ENCODE measurements at regions not wholly inside any gene's neighbourhood (a gene's known extent, or its start where the extent isn't known, plus 50 kb on each side); places are given as distances from the start of the nearest gene placed in this dataset.
"Not testable (repeated sequence)": the region's sequence is repeated elsewhere in the genome, so short reads cannot be mapped to it uniquely, and the experiment has no call there.

DNA sequence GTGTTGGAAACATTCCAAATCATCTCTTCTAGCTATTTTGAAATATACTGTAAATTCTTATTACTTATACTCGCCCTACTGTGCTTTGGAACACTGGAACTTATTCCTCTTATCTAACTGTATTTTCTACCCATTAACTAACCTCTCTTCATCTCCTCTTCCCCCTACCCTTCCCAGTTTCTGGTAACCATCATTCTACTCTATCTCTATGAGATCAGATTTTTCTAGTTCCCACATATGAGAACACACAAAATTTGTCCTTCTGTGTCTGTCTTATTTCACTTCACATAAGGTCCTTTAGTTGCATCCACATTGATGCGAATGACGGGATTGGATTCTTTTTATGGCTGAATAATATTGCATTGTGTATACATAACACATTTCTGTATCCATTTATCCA is 1003.8 kb upstream of the INTU start:
- DNase-seq = no peak

DNA sequence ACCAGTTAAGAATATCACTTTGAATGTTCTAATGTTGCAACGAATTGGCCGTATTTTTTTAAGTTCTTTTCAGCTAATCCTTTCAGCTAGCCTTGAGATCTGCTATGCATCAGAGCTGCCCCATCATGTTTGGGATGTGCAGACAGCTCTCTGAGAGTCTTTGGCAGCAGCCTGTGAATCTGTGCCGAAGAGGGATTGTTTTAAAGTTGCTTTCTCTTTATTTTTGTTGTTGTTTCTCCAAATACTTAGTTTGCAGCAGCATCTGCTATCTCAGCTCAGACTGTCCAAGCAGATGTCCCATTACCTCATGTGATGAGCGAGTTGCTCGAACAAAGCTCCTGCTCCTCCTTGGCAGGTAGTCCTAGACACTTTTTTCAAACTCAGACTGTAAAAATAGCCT is 1002.5 kb upstream of the INTU start:
- no peak for DNase-seq

DNA sequence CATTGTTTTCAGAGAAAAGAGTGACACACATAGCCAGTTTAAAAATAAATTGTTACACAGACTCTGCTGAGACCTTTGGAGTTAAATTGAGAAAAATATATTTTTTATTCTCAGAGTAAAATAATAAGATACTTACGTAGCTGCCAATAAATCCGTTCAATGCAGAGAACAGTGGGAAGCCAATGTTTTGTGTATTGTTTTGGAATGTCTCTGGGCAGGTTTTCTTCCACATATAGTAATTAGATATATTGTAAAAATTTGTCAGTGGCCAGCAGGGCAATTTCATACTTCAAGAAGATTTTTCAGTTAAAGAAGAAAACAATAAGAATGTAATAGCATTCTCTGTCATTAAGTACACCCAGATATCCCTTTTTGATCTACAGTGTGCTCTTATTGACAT is 999.5 kb upstream of the INTU start:
- no peak for DNase-seq

DNA sequence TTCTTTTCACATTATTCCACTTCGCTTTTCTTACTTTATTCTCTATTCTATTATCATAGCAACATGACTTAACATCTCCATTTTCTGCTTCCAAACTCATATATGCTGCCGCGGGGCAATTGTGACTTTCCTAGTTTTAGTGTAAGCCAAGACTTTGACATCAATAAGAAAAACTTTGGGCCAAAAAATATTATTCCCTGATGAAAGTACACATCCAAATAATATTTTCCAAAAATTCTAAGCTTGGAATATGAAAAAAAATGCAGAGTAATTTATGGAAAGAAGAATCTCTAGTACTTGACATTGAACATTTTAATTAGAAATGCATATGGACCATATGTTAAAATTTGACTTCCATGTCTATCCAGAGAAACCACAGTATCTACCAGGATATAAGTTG is 995.1 kb upstream of the INTU start:
- no peak for DNase-seq

DNA sequence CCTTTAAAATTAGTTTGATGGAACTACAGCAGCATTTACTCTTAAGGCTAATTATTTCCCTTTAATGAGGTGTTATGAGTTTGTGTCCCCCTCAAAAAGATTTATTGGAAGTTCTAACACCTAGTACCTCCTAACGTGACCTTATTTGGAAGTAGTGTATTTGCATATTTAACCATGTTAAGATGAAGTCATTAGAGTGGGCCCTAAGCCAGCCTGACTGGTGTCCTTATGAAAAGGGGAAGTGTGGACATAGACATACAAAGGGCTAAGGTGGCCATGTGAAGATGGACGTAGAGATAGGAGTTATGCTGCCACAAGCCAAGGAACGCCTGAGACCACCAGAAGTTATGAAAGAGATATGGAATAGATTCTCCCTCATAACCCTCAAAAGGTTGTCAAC is 985.4 kb upstream of the INTU start:
- no peak for DNase-seq

DNA sequence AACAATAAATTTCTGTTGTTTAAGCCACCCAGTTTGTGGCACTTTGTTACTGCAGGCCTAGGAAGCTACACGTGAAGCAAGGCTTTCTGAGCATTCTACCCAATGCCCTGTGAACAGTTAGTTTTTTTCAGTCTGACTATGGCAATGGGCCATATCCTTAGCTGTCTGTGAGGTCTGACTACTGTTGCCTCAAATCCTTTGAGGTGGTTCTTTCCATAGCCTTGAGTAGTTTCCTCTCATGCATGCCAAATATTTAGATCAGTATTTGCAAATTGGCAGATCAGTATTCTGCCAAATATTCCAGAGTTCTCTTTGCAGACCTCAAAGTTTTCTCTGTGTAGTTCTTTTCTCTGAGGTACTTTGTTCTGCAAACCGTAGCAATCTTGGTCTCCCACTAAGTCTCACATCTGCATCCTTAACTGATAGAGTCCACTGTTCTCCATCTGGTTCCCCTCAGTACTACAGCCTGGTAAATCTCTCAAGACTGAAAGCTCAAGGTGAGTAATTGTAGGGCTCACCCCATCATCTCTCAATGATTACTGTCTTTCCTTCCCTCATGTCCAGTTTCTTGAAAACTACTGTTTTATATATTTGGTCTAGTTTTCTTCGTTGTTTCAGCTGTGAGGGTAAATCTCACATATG is 984.9 kb upstream of the INTU start:
- no peak for DNase-seq

DNA sequence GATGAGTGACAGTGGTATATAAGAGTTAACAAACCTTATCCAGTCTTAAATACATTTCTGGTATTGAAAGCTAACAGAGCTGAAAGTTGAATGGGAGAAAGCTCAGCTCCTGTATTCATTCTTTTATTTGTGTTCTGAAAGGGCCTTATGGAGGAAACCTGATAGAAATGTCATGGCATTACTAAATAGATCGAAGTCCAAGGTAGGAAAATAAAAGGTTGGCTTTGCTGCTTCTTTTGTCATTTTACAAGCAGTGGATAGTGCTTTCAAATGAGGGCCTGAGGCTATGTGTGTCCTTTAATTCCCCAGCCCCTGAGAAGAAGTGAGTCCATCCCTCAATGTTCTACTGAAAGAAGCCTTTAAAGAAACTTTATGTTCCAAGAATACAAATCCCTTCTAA is 974.3 kb upstream of the INTU start:
- no peak for DNase-seq

DNA sequence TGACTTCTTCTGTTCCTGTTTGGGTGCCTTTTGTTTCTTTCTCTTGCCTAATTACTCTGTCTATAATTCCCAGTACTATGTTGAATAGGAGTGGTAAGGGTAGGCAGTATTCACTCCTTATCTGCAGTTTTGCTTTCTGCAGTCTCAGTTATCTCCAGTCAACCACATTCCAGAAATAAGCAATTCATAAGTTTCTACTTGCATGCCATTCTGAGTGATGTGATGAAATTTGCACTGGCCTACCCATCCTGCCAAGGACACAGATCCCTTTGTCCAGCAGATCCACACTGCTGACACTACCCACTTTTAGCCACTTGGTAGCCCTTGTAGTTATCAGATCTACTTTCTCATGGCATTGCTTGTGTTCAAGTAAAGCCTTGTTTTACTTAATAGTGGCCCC is 971.6 kb upstream of the INTU start:
- DNase-seq = no peak

DNA sequence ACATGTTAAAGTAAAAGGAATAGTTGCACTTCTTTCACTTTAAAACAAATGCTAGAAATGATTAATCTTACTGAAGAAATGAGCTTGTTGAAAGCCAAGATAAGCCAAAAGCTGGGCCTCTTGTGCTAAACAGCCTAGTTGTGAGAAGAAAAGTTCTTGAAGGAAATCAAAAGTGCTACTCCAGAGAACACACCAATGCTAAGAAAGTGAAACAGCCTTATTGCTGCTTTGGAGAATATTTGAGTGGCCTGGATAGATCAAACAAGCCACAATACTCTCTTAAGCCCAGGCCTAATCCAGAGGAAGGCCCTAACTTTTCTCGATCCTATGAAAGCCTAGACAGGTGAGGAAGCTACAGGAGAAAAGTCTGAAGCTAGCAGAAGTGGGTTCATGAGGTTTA is 967.9 kb upstream of the INTU start:
- DNase-seq = no peak

DNA sequence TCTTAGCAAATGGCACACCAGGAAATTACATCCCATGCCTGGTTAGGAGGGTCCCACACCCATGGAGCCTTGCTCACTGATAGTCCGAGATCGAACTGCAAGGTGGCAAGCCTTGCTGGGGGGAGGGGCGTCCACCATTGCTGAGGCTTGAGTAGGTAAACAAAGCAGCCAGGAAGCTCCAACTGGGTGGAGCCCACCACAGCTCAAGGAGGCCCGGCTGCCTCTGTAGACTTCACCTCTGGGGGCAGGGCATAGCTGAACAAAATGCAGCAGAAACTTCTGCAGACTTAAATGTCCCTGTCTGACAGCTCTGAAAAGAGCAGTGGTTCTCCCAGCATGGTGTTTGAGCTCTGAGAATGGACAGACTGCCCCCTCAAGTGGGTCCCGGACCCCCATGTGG is 962.7 kb upstream of the INTU start:
- not testable (repeated sequence) for DNase-seq

DNA sequence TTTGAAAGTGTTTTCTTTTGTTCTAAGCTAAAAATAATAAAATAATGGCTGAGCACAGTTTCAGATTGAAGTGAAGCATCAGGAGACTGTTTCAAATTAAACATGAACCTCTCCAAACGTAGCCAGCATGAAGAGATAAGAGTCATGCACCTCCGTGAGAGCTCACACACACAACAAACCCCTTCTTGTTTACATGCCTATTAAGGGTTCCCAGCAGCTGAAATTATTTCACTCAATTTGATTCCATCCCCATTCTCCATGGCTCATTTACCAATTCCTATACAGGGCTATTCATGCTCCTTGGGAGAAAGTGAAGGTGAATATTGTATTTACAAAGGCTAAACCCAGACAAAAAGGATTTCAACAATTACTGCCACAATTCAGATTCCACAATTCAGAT is 954.1 kb upstream of the INTU start:
- DNase-seq = no peak

DNA sequence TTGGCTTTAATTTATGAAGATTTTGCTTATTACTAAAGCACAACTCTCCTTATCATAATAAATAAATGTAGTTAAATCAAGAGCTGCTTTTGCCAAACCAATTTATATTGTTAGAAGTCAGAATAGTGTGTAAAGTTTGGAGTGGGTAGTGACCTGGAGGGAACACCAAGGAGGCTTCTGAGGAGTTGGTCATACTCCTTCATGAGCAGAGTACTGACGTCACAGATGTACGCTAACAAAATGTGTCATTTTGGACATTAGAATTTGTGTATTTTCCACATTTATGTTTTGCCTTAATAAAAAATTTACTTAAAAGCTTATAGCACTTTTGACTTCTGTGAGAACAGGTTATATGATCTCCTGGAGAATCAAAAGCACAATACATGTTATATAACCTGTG is 953.5 kb upstream of the INTU start:
- DNase-seq = no peak

DNA sequence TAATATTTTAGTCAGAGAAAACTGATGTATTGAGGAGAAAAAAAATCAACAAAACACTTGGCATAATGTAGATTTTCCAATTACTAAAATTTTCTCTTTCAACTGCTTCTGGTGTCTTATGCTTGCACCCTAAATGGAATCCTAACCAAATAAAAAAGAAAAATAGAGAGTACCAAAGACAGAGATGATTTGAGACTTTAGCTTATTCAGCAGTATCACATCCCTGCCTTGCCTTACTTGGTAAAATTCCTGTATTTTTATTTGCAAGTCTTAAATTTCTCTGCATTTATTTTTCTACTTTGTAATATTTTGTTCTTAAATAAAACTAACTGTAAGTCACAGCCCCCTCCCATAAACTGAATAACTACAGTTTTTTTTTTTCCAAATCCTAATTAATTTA is 950.5 kb upstream of the INTU start:
- DNase-seq = no peak

DNA sequence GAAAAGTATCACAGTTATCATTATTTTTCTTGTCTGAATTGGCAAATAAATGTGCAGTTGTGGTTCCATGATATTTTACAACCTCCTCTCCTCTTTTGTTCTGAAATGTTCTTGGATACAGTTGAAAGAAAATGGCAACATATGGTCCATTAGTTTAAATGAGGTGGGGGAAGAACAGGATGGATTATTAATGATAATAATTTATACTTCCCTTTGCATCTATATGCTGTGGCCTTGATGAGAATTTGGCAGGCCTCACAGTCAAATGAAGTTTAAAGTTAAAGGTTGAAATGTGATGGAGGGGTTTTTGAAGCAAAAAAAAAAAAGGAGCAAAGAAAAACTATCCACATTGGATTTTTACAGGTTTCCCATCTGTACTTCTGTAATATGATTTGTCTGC is 946.3 kb upstream of the INTU start:
- DNase-seq = no peak

DNA sequence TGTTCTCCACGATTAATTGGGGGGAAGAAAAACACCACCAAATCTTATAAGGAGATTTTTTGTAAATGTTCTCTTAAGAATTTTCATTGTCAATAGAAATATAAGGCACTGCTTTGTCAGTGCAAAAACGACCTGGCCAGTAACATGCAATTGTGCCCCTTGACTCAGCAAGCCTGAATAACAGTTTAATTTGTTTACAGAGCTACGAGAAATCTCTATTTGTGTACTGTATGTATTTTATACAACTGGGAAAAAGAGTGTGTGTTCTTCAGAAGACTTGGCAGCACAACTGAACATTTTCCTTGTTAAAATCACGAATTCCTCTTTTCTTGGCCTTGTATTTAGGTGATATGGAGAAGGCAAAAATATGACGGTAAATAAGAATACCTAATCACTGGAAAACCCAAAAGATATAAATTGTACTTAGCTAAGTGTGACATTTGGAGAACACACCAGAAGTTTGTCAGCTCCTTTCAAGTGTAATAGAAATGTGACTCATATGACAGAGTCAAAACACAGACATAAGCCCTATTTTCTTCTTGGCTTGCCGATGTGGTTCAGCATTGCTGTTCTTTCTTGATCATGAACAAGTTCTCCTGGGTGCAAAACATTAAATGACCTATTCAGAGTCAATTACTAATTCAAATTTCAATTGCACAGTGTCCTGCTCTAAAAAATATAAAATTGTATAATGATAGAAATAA is 945.0 kb upstream of the INTU start:
- no peak for DNase-seq

DNA sequence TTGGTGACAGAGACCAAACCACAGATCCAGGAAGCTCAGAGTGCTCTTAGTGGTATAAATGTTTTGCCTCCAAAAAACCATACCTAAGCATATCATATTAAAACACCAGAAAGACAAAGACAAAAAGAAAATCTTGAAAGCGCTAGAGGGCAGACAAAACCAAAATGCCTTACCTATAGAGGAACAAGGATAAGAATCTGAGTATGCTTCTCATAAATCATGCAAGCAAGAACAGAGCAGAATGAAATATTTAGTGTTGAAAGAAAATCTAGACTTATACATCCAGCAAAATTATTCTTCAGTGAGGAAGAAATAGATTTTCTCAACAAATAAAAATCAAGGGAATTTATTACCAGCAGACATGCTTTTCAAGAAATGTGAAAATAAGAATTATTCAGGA is 941.0 kb upstream of the INTU start:
- DNase-seq = no peak

DNA sequence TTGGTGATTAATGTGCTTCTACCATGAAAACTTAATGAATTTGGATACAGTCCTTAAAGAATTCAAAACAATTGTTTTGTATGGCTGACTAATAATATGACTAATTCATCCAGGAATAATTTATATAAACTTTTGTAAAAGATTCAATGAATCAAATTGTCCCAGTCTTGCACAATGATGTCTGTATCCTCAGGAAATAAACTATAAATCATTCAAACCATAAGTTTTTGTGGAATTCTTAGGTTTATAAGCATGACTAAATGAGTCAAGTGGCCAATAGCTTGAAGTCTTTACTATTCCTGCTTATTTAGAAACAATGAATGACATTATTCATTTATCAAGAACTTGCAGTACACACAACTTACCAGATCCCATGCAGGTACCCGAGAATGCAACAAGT is 935.0 kb upstream of the INTU start:
- DNase-seq = no peak

DNA sequence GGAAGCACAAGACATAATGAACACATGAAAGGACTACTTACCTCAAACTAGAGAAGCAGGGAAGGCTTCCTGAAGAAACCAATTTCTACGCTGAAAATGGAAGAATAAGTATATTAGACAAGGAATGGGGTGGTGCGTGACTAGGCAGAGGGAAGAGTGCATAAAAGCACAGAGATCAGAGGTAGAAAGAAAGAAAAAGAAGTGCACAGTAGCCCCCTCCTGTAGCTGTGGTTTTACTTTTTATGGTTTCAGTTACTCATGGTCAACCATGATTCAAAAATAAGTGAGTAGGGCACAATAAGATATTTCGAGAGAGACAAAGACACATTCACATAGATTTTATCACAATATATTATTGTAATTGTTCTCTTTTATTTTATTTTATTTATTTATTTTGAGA is 934.5 kb upstream of the INTU start:
- no peak for DNase-seq

DNA sequence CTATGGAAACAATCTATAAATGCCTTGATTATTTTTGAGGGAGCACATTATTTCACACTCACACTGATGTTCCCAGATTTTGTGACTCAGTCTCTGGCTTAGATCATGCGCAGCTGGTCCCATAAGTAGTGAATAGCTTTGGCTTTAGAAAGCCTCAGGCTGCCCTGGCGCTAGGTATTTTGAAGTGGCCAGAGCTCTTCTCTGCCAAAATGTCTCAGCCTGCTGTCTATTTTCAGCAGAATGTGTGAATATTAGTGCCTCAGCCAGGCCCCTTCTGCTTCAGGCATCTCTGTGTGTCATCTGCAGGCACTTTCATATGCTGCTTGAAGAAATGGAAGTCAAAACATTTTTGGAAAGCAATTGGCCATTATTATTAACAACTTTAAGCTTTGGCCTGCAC is 931.0 kb upstream of the INTU start:
- DNase-seq = no peak

DNA sequence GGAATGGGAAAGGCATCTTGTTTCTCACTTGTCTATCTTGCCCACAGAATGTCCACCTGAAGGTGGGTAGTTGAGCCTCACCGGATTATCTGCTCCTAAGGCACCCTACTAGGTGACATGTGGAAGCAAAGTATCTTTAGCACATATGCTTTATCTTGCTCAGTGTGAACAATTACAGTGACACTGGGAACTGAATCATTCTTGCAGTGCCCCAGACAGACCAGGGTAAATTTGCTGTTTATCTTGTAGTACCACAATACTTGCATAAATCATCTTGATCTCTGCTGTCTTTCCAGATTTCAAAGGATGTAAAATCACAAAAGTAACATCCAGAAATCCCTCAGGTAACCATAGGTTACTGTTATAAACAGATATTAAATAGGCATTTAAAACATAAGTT is 930.0 kb upstream of the INTU start:
- no peak for DNase-seq

DNA sequence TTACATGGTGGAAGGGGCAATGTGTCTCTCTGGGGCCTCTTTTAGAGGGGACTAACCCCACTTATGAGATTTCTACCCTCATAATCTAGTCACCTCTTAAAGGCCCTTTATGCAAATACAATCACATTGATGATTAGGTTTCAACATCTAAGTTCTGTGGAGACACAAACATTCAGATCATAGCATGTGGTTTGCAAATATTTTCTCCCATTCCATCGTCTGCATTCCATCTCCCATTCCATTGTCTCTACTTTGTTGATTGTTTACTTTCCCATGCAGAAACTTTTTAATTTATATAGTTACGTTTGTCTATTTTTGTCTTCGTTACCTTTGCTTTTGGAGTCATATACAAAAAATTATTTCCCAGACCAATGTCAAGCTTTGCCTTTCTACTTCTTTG is 927.5 kb upstream of the INTU start:
- no peak for DNase-seq

DNA sequence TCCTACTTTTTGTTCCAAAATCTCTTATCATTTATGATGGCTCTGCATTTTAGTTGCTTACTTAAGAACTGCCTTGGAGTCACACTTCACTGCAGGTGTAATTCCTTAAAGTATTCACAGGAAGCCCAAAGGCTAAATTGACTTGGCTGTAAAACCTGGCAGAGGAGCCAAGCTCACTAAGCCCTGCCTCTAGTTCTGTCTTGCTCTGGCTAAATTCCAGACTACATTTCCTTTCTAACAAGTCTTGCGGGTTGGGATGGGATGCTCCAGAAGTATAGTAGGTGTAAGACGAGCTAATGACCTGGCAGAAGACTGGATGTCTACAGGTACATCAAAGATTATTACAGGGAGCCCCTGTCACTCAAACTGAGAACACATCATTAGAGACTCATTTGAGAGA is 924.0 kb upstream of the INTU start:
- no peak for DNase-seq

DNA sequence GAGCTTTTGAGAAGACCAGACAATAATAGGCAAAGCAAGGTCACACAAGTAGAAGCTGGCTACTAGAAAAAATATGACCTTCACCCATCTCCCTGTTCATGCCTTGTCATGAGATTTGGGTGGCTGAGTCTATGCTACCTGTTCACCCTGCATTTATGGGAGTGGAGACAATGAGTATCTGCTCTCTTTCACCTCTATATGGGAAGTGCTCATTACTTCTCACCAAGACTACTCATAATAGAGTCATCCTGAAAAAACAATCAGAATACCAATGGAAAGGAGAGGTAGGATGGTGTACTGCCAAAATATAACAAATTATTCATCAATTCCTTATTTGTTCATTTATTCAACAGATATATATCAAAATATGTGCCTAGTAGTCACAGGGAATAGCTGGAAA is 921.8 kb upstream of the INTU start:
- DNase-seq = no peak

DNA sequence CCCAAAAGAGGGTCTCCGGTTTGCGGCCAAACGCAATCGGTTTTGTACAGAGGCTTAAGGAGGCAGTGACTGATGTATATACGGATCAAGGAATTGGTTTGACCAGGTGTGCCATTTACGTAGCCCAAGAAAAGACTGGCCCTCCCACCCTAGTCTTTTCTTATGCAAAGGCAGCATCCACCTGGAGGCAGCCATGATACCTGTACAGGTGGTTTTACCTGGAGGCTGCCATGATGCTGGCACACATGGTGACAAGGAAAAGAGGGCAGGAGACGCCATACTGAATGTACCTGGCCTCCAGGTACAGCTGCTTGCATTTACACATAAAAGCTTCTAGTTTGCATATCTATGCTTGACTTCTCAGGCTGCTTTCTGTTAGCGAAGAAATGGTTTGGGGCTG is 917.7 kb upstream of the INTU start:
- no peak for DNase-seq

DNA sequence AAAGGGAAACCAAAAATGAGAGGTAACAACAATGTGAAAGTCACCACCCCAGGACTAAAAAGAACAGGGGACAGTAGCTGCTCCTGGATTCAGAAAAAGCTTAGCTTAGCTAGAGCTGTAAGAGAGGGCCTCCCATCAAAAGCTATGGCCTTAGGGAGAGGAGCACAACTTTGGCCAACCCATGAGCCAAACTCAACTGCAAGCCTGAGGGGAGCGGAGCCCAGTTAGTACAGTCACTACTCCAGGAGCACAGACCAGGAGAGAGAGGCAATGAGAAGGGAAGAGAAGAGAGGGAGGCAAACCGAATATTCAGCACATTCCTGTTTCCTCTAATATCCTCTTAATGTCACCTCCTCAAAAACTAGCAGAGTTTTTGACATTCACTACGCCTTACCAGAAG is 917.1 kb upstream of the INTU start:
- no peak for DNase-seq
